GM18907 (cell line): ENCODE measurements at regions not wholly inside any gene's neighbourhood (a gene's known extent, or its start where the extent isn't known, plus 50 kb on each side); places are given as distances from the start of the nearest gene placed in this dataset.
A peak's percentile ranks its signal among the peaks of the same experiment; 100 is the strongest.

ENCODE experiments used
- ATAC-seq: cut with Tn5 transposase; IDR thresholded peaks from one replicate; pipeline ENCODE4 v1.9.1; 2021; ENCODE audit warnings: mild to moderate bottlenecking, moderate library complexity; ENCODE audit not compliant: unreplicated experiment

DNA sequence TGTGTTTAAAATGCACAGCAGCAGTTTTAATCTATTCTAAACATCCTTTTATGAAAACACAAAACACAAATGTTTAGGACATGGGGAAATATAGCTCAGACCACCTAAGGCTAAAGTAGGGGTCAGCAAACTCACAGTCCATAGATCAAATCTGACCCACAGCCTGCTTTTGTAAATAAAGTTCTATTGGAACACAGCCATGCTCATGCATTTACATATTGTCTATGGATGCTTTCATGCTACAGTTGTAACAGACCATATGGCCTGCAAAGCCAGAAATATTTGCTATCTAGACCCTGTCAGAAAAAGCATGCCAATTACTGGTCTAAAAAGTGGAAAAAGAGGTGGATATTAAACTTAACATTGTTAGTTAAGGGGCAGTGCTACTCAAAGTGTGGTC is 1105.4 kb upstream of the KLHL29 start:
- no peak for ATAC-seq

DNA sequence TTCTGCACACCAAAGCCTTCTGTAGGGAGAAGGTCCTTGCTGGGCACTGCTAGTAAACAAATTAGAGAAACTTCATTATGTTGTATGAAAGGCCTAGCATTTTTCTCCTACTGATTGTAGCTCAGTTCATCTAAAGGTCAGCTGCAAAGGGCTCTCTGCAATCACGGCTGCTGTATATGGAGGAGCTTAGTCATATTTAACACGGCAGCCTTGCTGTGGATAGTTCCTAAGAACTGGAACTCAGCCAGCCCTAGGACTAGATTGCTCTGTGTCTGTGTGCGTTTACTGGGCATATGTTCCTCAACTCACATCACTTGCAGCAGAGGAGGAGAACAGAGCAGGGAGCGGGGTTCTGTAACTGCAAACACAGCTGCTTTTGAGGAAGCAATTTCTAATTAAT is 1103.9 kb upstream of the KLHL29 start:
- ATAC-seq: no peak

DNA sequence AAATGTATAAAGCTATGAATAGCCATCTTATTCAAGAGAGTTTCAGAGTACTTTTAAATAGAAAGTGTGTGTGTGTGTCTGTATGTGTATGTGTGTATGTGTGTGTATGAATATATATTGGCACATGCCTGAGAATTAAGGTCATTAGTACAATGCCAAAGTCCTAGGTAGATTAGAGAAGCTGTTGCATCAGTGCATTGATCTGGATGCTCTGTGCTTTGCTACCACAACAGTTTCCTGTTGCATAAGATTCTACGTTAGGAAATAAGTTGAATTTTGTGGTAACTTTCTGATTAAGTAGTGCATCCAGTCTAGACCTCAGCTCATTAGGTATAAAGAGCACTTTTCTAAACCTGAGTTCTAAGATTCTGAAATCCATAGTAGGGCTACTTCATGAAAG is 1102.8 kb upstream of the KLHL29 start:
- no peak for ATAC-seq

DNA sequence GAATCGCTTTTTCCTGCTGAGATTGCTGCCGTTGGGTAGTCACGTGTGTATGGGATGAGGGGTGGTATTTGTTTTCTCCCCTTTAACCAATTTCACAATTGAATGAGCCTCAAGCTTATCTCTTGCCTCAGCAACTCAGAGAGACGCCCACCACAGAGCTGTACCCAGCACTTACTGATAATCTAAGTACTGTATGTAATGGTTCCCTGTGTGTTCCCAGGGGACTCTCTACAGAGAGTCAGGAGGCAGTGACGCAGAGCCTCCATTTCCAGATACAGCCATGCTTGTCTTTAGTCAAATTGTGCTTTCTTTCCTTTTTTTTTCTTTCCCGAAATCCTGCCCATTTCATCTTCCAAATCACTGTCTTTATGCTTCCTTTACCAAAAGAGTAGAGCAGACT is 1102.1 kb upstream of the KLHL29 start:
- ATAC-seq: no peak

- ATAC-seq: no peak
These were observed 1101.5 kb upstream of the KLHL29 start for GRCh38 chr2:22283436-22283835.

GRCh38 chr2:22290302-22290701 is 1094.7 kb upstream of the KLHL29 start:
- no peak for ATAC-seq

GRCh38 chr2:22290909-22291473 is 1094.0 kb upstream of the KLHL29 start:
- no peak for ATAC-seq

DNA sequence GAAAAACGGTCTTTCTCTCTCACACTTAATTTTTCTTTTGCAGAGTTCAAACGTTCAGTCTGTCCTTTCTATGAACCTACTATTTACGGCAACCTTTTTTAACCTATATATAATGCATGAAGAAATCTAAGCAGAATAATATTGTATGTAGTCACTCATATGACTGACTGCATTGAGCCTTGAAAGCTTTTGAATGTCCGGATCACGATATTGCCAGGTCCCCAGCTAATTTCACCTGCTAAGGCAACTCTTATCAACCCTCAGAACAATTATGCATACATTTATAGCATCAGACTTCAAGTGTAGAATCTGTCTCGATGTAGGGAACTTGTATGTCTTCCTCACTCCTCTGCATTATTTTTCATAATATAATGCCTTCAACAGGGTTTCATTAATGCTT is 1083.8 kb upstream of the KLHL29 start:
- ATAC-seq: no peak

- no peak for ATAC-seq
These were observed 1058.7 kb upstream of the KLHL29 start for GRCh38 chr2:22326250-22326649.

GRCh38 chr2:22329211-22330154 is 1055.5 kb upstream of the KLHL29 start:
- no peak for ATAC-seq

DNA sequence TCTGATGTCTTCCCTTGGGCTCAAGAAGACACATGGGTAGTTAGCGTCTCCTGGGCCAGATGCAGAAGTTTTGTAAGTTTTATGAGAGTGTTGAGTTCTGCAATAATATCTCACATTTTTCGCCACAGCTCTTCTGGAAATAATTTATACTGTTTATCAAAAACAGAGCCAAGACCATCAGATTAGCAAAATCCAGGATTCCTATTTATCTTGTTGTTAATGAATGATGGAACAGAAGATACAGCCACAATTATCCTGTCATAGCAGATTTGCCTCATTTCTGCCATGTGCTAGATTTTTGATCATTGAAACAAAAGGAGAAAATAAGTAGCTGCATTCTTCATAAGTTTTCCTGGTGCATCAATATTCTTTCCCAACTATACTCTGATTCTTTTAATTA is 1048.6 kb upstream of the KLHL29 start:
- no peak for ATAC-seq

GRCh38 chr2:22340716-22341115 is 1044.3 kb upstream of the KLHL29 start:
- no peak for ATAC-seq

DNA sequence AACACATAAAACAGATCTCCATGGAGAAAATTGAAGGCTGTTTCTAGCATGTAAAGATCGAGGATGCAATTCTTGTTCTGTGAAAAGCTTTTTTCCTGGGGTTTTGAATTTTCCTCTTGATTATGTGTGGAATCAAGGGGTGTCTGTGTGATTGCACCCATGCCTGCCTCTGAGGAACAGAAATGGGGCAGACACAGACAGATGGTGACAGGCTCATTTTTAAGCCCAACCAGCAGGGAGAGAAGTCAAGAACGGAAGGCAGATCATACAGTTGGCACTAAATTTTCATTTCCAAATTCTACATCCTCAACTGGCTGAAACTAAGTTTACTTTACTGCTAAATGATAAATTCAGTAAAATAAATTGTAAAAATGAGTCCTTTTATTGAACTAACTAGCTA is 1037.7 kb upstream of the KLHL29 start:
- ATAC-seq: no peak

DNA sequence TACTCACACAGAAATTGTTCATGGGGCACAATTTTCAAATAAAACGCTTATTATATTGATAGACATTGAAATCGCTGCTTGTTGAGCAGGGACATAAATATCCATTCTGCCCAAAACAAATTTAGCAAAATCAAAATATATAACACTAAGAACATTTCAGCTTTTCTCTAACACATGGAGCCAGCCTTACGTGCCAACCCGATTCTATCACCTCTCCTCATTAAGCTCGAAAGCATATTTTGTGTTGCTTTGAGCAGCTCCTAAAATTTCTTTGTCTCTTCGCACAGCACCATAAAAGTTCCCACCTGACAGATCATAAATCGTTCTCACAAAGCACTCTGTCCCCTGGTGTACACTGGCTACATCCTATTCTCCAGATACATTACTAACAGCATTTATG is 1034.4 kb upstream of the KLHL29 start:
- ATAC-seq: no peak

DNA sequence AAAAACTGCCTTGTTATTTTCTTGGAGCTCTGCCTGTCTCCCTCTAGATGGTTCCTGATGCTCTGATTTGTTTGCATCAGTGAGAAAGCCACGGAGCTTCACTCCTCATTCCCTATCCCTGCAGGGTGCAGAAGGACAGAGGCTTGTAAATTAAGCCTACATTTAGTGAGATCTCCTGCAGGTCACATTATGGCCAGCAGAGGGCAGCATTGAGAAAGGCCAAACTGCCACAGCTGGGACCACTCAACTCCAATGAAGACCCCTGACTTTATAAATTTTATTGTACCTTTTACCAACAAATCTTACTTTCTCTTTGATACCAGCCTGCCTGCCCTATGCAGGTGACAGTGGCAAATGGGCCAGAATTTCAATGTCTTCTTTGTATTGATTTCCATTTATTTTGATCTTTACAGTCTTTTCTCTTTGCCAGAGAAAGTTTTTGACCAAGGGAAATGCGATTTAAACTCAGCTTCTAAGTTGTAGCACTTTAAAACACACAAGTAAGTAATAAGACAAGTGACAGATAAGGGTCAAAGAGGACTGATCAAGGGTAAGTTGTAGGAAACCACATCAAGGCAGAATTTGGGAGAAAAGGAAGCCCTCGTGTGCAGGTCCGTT is 1029.1 kb upstream of the KLHL29 start:
- peak; percentile 72 for ATAC-seq

GRCh38 chr2:22359071-22359672 is 1025.8 kb upstream of the KLHL29 start:
- no peak for ATAC-seq

- ATAC-seq: no peak
These were observed 1024.1 kb upstream of the KLHL29 start for GRCh38 chr2:22360735-22361374.

DNA sequence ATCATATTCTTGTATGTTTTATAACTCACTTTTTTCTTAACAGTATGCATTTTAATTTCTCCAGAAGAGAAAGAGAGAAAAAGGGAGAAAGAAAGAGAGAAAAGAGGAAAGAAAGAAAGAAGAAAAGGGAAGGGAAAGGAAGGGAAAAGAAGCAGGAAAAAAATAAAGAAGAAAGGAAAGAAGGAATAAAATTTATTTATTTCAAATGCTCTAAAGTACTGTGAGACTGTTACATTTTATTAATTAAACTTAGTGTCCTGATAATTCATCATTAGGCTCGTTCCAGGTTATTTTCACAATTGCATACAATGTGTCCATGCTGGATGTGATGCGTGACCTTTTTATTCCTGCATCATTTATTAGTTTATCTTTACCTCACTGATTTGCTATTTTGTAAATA is 1023.4 kb upstream of the KLHL29 start:
- no peak for ATAC-seq

DNA sequence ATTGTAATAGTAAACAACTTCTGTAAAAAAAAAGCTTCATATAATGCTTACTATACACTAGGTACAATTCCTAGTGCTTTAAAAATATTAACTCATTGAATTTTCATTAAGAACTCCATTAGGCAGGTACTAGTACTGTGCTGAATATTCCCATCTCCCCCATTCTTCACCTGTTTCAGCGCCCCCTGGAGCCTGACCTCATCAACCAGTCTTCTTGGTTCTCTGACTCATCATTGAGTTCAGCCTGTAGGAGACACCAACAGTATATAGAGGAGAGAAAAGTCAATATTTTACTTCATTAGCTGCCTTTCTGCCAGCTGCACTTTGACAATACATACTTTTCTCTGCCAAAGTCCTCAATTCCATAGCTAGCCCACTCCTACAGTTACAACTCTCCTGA is 1009.9 kb upstream of the KLHL29 start:
- no peak for ATAC-seq

DNA sequence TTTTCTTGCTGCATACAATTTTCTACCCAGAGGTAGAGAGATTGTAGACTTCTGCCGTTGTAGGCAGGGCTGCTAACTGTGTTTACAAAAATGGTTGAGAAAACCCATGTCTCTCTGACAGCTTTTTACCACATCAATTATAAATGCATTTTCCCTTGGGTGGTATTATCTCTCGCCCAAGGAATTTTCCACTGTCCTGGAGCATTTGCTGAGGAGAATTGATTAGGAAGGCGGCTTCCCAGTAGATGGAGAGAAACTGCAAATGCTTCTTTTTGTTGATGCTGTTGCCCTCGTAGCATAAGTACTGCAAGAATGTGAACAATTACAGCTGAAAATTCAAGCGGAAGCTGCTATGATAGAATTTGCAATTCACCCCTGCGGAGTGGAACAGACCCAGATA is 1007.7 kb upstream of the KLHL29 start:
- no peak for ATAC-seq

- no peak for ATAC-seq
These were observed 1002.4 kb upstream of the KLHL29 start for GRCh38 chr2:22382479-22383169.
